ENCODE measurements at regions not wholly inside any gene's neighbourhood (a gene's known extent, or its start where the extent isn't known, plus 50 kb on each side); places are given as distances from the start of the nearest gene placed in this dataset.

GRCh38 chr13:66138172-66138811, 1091.8 kb downstream of the PCDH9 start:
- DNase-seq (no peak), ATAC-seq (replicated peaks) (peak; percentile 42)
- Mint-ChIP-seq H3K27me3 (no peaks in the 10 kb centered on the region), H3K4me1 (ENCODE audit: low read depth in 2 of 2) (peaks cover 0 to 1% of the 10 kb centered on the region in 2 donors), H3K36me3 (ENCODE audit: insufficient read depth) (no peaks in the 10 kb centered on the region), H3K27ac (no peak overlapping the region), H3K9me3 (peaks cover 7 to 20% of the 10 kb centered on the region in 2 donors), H3K4me3 (no peak overlapping the region)

GRCh38 chr13:66137384-66137783, 1092.8 kb downstream of the PCDH9 start:
- ATAC-seq (replicated peaks), result no peak
- Mint-ChIP-seq H3K4me3 (no peak overlapping the region), H3K9me3 (peaks cover 0 to 11% of the 10 kb centered on the region in 2 donors), H3K27me3 (no peaks in the 10 kb centered on the region), H3K4me1 (ENCODE audit: low read depth in 2 of 2) (peaks cover 0 to 1% of the 10 kb centered on the region in 2 donors), H3K36me3 (ENCODE audit: insufficient read depth) (no peaks in the 10 kb centered on the region), H3K27ac (no peak overlapping the region)
- no peak for DNase-seq

- Mint-ChIP-seq H3K27ac (no peak overlapping the region), H3K4me1 (ENCODE audit: low read depth in 2 of 2) (no peaks in the 10 kb centered on the region), H3K27me3 (no peaks in the 10 kb centered on the region), H3K4me3 (no peak overlapping the region), H3K9me3 (peaks cover 0 to 2% of the 10 kb centered on the region in 2 donors), H3K36me3 (ENCODE audit: insufficient read depth) (no peaks in the 10 kb centered on the region)
- ATAC-seq (replicated peaks) (no peak), DNase-seq (no peak)
Observed at GRCh38 chr13:66128692-66129269, 1101.4 kb downstream of the PCDH9 start.

- Mint-ChIP-seq H3K27ac (no peak overlapping the region), H3K36me3 (ENCODE audit: insufficient read depth) (no peaks in the 10 kb centered on the region), H3K4me1 (ENCODE audit: low read depth in 2 of 2) (no peaks in the 10 kb centered on the region), H3K4me3 (no peak overlapping the region), H3K27me3 (no peaks in the 10 kb centered on the region), H3K9me3 (peaks cover 0 to 2% of the 10 kb centered on the region in 2 donors)
- no peak for DNase-seq
- ATAC-seq (replicated peaks), result no peak
Observed at GRCh38 chr13:66128201-66128600, 1101.9 kb downstream of the PCDH9 start.

GRCh38 chr13:66117563-66117962, 1112.6 kb downstream of the PCDH9 start:
- peaks cover 0 to 7% of the 10 kb centered on the region in 2 donors for H3K9me3 Mint-ChIP-seq
- no peaks in the 10 kb centered on the region for H3K36me3 Mint-ChIP-seq (ENCODE audit: insufficient read depth)
- no peak overlapping the region for H3K27ac Mint-ChIP-seq
- no peak overlapping the region for H3K4me3 Mint-ChIP-seq
- DNase-seq, result no peak
- H3K27me3 Mint-ChIP-seq, result no peaks in the 10 kb centered on the region
- no peak for ATAC-seq (replicated peaks)
- no peaks in the 10 kb centered on the region for H3K4me1 Mint-ChIP-seq (ENCODE audit: low read depth in 2 of 2)

GRCh38 chr13:66113882-66114526, 1116.1 kb downstream of the PCDH9 start:
- Mint-ChIP-seq H3K9me3 (peaks cover 0 to 7% of the 10 kb centered on the region in 2 donors), H3K27ac (no peak overlapping the region), H3K36me3 (ENCODE audit: insufficient read depth) (no peaks in the 10 kb centered on the region), H3K4me3 (no peak overlapping the region), H3K4me1 (ENCODE audit: low read depth in 2 of 2) (no peaks in the 10 kb centered on the region), H3K27me3 (no peaks in the 10 kb centered on the region)
- DNase-seq, result no peak
- no peak for ATAC-seq (replicated peaks)

- Mint-ChIP-seq H3K4me1 (ENCODE audit: low read depth in 2 of 2) (no peaks in the 10 kb centered on the region), H3K36me3 (ENCODE audit: insufficient read depth) (no peaks in the 10 kb centered on the region), H3K4me3 (no peak overlapping the region), H3K27me3 (no peaks in the 10 kb centered on the region), H3K27ac (no peak overlapping the region), H3K9me3 (peaks cover 0 to 9% of the 10 kb centered on the region in 2 donors)
- no peak for ATAC-seq (replicated peaks)
- DNase-seq, result no peak
Observed at GRCh38 chr13:66111628-66112027, 1118.5 kb downstream of the PCDH9 start.

- Mint-ChIP-seq H3K4me3 (no peak overlapping the region), H3K36me3 (ENCODE audit: insufficient read depth) (no peaks in the 10 kb centered on the region), H3K27ac (no peak overlapping the region), H3K4me1 (ENCODE audit: low read depth in 2 of 2) (no peaks in the 10 kb centered on the region), H3K27me3 (no peaks in the 10 kb centered on the region), H3K9me3 (peaks cover 0 to 3% of the 10 kb centered on the region in 2 donors)
- ATAC-seq (replicated peaks), result no peak
- DNase-seq, result no peak
Observed at GRCh38 chr13:66106246-66106645, 1123.9 kb downstream of the PCDH9 start.

- H3K27ac Mint-ChIP-seq, result no peak overlapping the region
- H3K36me3 Mint-ChIP-seq (ENCODE audit: insufficient read depth), result no peaks in the 10 kb centered on the region
- H3K4me1 Mint-ChIP-seq (ENCODE audit: low read depth in 2 of 2), result no peaks in the 10 kb centered on the region
- ATAC-seq (replicated peaks) (no peak), DNase-seq (no peak)
- H3K27me3 Mint-ChIP-seq, result no peaks in the 10 kb centered on the region
- no peak overlapping the region for H3K4me3 Mint-ChIP-seq
- peaks cover 0 to 6% of the 10 kb centered on the region in 2 donors for H3K9me3 Mint-ChIP-seq
Observed at GRCh38 chr13:66102864-66103263, 1127.3 kb downstream of the PCDH9 start.

GRCh38 chr13:66099825-66100224, 1130.3 kb downstream of the PCDH9 start:
- ATAC-seq (replicated peaks), result no peak
- H3K9me3 Mint-ChIP-seq, result peaks cover 0 to 9% of the 10 kb centered on the region in 2 donors
- H3K27ac Mint-ChIP-seq, result no peak overlapping the region
- no peaks in the 10 kb centered on the region for H3K36me3 Mint-ChIP-seq (ENCODE audit: insufficient read depth)
- no peak for DNase-seq
- H3K4me1 Mint-ChIP-seq (ENCODE audit: low read depth in 2 of 2), result no peaks in the 10 kb centered on the region
- H3K4me3 Mint-ChIP-seq, result no peak overlapping the region
- no peaks in the 10 kb centered on the region for H3K27me3 Mint-ChIP-seq

- Mint-ChIP-seq H3K36me3 (ENCODE audit: insufficient read depth) (no peaks in the 10 kb centered on the region), H3K4me1 (ENCODE audit: low read depth in 2 of 2) (no peaks in the 10 kb centered on the region), H3K27ac (no peak overlapping the region), H3K4me3 (no peak overlapping the region), H3K9me3 (peaks cover 0 to 9% of the 10 kb centered on the region in 2 donors), H3K27me3 (no peaks in the 10 kb centered on the region)
- no peak for DNase-seq
- ATAC-seq (replicated peaks), result no peak
Observed at GRCh38 chr13:66098931-66099628, 1131.1 kb downstream of the PCDH9 start.

- H3K27ac Mint-ChIP-seq, result no peak overlapping the region
- ATAC-seq (replicated peaks) (no peak), DNase-seq (no peak)
- H3K9me3 Mint-ChIP-seq, result peaks cover 0 to 3% of the 10 kb centered on the region in 2 donors
- no peaks in the 10 kb centered on the region for H3K4me1 Mint-ChIP-seq (ENCODE audit: low read depth in 2 of 2)
- H3K36me3 Mint-ChIP-seq (ENCODE audit: insufficient read depth), result no peaks in the 10 kb centered on the region
- no peaks in the 10 kb centered on the region for H3K27me3 Mint-ChIP-seq
- H3K4me3 Mint-ChIP-seq, result no peak overlapping the region
Observed at GRCh38 chr13:66089711-66090110, 1140.4 kb downstream of the PCDH9 start.

GRCh38 chr13:66087269-66087710, 1142.8 kb downstream of the PCDH9 start:
- Mint-ChIP-seq H3K4me3 (no peak overlapping the region), H3K27me3 (no peaks in the 10 kb centered on the region), H3K4me1 (ENCODE audit: low read depth in 2 of 2) (no peaks in the 10 kb centered on the region), H3K27ac (no peak overlapping the region), H3K36me3 (ENCODE audit: insufficient read depth) (no peaks in the 10 kb centered on the region), H3K9me3 (peaks cover 0 to 1% of the 10 kb centered on the region in 2 donors)
- ATAC-seq (replicated peaks) (no peak), DNase-seq (no peak)
